ENCODE measurements at regions not wholly inside any gene's neighbourhood (a gene's known extent, or its start where the extent isn't known, plus 50 kb on each side); places are given as distances from the start of the nearest gene placed in this dataset.

- 56 to 63% (median 62%) methylated on average over 3 of the region's 3 CpGs for WGBS, 5 donors
- TF ChIP-seq POLR2A (IDR thresholded peaks at IDR 0.05) = no peak
- no peaks in the 10 kb centered on the region for H3K36me3 ChIP-seq
- H3K4me1 ChIP-seq = no peaks in the 10 kb centered on the region
- H3K4me3 ChIP-seq = no peak overlapping the region
- no peaks in the 10 kb centered on the region for H3K9me3 ChIP-seq
- no peak for DNase-seq
- H3K27ac ChIP-seq = no peak overlapping the region
- intact Hi-C loops (cut with DNase I; ENCODE audit: low total_unique reads) = loop anchor here (10.0 kb wide), 2 partner anchors 238 to 638 kb away; no protein-coding TSS in a partner anchor
- H3K27me3 ChIP-seq (replicated peaks in 1 of 7) = no peaks in the 10 kb centered on the region
Measured at GRCh38 chr9:109576762-109577161, 78.7 kb upstream of the PTPN3 start.

GRCh38 chr9:109579191-109579948, 81.3 kb upstream of the PTPN3 start:
- 78 to 87% (median 84%) methylated on average over 6 of the region's 6 CpGs for WGBS, 5 donors
- H3K9me3 ChIP-seq = no peaks in the 10 kb centered on the region
- TF ChIP-seq, protein P1, sequence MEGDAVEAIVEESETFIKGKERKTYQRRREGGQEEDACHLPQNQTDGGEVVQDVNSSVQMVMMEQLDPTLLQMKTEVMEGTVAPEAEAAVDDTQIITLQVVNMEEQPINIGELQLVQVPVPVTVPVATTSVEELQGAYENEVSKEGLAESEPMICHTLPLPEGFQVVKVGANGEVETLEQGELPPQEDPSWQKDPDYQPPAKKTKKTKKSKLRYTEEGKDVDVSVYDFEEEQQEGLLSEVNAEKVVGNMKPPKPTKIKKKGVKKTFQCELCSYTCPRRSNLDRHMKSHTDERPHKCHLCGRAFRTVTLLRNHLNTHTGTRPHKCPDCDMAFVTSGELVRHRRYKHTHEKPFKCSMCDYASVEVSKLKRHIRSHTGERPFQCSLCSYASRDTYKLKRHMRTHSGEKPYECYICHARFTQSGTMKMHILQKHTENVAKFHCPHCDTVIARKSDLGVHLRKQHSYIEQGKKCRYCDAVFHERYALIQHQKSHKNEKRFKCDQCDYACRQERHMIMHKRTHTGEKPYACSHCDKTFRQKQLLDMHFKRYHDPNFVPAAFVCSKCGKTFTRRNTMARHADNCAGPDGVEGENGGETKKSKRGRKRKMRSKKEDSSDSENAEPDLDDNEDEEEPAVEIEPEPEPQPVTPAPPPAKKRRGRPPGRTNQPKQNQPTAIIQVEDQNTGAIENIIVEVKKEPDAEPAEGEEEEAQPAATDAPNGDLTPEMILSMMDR (IDR thresholded peaks at IDR 0.05 in 8 of 11, conservative IDR thresholded peaks at IDR 0.05 in 3 of 11) = no peak
- TF ChIP-seq POLR2A (IDR thresholded peaks at IDR 0.05) = no peak
- no peak for TF ChIP-seq POLR2AphosphoS5 (IDR thresholded peaks at IDR 0.05)
- no peak overlapping the region for H3K27ac ChIP-seq
- no peaks in the 10 kb centered on the region for H3K4me1 ChIP-seq
- intact Hi-C loops (cut with DNase I; ENCODE audit: low total_unique reads) = loop anchor here (10.0 kb wide), 2 partner anchors 235 to 635 kb away; no protein-coding TSS in a partner anchor
- no peaks in the 10 kb centered on the region for H3K27me3 ChIP-seq (replicated peaks in 1 of 7)
- no peaks in the 10 kb centered on the region for H3K36me3 ChIP-seq
- DNase-seq = no peak
- H3K4me3 ChIP-seq = no peak overlapping the region

DNA sequence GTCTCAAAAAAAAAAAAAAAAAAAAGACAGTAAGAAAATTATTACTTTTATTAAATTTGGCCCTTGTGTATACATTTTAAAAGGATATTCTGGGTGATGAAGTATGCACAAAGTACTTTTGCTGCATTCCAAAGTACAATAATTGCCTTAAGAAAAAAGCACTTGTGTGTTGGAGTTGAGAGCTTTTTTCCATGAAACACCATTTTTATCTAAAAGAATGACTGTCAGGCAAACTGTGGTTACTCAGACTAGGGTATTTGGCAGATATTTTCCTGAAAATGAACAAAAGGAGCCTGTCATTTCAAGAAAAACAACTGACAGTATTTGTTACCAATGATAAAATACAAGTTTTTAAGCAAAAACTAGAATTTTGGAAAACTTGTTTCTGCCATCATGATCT, 84.3 kb upstream of the PTPN3 start:
- no peak for DNase-seq
- intact Hi-C loops (cut with DNase I; ENCODE audit: low total_unique reads) = no loop called here
- TF ChIP-seq POLR2AphosphoS5 (IDR thresholded peaks at IDR 0.05) = no peak
- TF ChIP-seq, protein P1 (IDR thresholded peaks at IDR 0.05 in 8 of 11, conservative IDR thresholded peaks at IDR 0.05 in 3 of 11) = no peak
- no peak for TF ChIP-seq POLR2A (IDR thresholded peaks at IDR 0.05)

DNA sequence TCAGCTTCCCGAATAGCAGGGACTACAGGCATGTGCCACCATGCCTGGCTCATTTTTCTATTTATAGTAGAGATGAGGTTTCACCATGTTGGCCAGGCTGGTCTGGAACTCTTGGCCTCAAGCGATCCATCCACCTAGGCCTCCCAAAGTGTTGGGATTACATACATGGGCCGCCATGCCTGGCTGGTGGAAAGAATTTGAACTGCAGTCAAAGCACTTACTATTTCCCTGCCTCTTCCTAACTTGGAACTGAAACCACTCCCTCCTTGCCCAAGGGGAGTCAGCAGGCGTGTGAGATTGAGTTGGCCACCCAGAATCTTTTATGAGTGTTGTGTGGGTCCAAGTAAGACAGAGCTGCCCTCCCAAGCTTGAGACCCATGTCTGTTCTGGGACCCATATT, 86.1 kb upstream of the PTPN3 start:
- DNase-seq = no peak
- H3K27ac ChIP-seq = no peak overlapping the region
- no peak overlapping the region for H3K4me3 ChIP-seq
- no peaks in the 10 kb centered on the region for H3K36me3 ChIP-seq
- 78 to 87% (median 83%) methylated on average over 4 of the region's 4 CpGs for WGBS, 5 donors
- intact Hi-C loops (cut with DNase I; ENCODE audit: low total_unique reads) = no loop called here
- TF ChIP-seq, protein P1 (IDR thresholded peaks at IDR 0.05 in 8 of 11, conservative IDR thresholded peaks at IDR 0.05 in 3 of 11) = no peak
- no peak for TF ChIP-seq POLR2AphosphoS5 (IDR thresholded peaks at IDR 0.05)
- no peak for TF ChIP-seq POLR2A (IDR thresholded peaks at IDR 0.05)
- peaks cover 0 to 8% (median 0%) of the 10 kb centered on the region in 7 donors for H3K27me3 ChIP-seq (replicated peaks in 1 of 7)
- no peaks in the 10 kb centered on the region for H3K4me1 ChIP-seq
- H3K9me3 ChIP-seq = peaks cover 0 to 4% (median 0%) of the 10 kb centered on the region in 8 donors

More for the DNA sequence above, 84.3 kb upstream of the PTPN3 start:
- Histone ChIP-seq H3K4me3 (no peak overlapping the region), H3K36me3 (no peaks in the 10 kb centered on the region), H3K27me3 (replicated peaks in 1 of 7) (peaks cover 0 to 8% (median 0%) of the 10 kb centered on the region in 7 donors), H3K27ac (no peak overlapping the region), H3K4me1 (no peaks in the 10 kb centered on the region), H3K9me3 (no peaks in the 10 kb centered on the region)

Data from spleen (tissue), 11 donors.